ENCODE measurements at regions not wholly inside any gene's neighbourhood (a gene's known extent, or its start where the extent isn't known, plus 50 kb on each side); places are given as distances from the start of the nearest gene placed in this dataset.

DNA sequence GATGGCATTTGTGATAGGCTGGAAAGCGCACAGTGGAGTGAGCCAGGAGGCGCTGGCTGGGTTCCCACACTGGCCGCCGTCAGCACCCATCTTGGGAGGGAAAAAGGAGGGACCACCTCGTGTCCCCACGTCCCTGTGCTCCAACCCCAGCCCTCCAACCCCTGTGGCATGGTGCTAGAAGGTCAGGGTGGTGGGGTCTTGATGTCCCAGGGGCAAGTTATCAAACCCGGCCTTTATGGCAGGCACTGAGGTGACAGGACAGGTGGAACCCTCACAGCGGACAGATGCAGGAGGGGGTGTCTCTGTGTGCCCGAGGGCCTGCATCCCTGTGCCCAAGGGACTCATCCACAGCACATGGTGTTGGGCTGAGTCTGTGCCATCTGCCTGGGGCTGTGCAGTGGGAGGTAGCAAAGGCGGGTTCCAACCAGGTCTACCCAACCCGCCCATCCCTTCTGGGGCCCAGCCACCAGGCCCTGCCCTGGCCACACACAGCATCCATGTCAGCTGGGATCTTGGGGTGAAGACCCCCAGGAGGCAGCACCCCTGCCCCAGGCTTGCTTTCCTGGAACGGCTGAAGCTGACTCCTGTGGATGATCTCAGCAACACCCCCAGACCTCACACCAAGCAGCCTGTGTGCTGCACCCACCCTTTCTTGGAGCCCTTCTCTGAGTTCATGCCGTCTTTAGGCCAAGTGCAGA lies 246.1 kb downstream of the NDUFA10 start:
- no peak for TF ChIP-seq EP300 (IDR thresholded peaks at IDR 0.05)
- TF ChIP-seq, protein P1, sequence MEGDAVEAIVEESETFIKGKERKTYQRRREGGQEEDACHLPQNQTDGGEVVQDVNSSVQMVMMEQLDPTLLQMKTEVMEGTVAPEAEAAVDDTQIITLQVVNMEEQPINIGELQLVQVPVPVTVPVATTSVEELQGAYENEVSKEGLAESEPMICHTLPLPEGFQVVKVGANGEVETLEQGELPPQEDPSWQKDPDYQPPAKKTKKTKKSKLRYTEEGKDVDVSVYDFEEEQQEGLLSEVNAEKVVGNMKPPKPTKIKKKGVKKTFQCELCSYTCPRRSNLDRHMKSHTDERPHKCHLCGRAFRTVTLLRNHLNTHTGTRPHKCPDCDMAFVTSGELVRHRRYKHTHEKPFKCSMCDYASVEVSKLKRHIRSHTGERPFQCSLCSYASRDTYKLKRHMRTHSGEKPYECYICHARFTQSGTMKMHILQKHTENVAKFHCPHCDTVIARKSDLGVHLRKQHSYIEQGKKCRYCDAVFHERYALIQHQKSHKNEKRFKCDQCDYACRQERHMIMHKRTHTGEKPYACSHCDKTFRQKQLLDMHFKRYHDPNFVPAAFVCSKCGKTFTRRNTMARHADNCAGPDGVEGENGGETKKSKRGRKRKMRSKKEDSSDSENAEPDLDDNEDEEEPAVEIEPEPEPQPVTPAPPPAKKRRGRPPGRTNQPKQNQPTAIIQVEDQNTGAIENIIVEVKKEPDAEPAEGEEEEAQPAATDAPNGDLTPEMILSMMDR (IDR thresholded peaks at IDR 0.05): no peak

All from tibial nerve (tissue), 4 donors.